Superior temporal gyrus (tissue), 1 donor: ENCODE measurements at regions not wholly inside any gene's neighbourhood (a gene's known extent, or its start where the extent isn't known, plus 50 kb on each side); places are given as distances from the start of the nearest gene placed in this dataset.
"Not testable (repeated sequence)": the region's sequence is repeated elsewhere in the genome, so short reads cannot be mapped to it uniquely, and the experiment has no call there.

Experiments
- DNase-seq: peaks from one replicate; pipeline ENCODE4 v3.0.0-alpha.2; 2016; ENCODE audit errors: extremely low spot score

GRCh38 chr5:21063146-21063545 lies 1075.1 kb upstream of the CDH18 start:
- DNase-seq: no peak

GRCh38 chr5:21058289-21058688 lies 1070.3 kb upstream of the CDH18 start:
- no peak for DNase-seq

GRCh38 chr5:21051945-21052344 lies 1063.9 kb upstream of the CDH18 start:
- no peak for DNase-seq

- DNase-seq: no peak
These were observed 1061.9 kb upstream of the CDH18 start for GRCh38 chr5:21049901-21050300.

GRCh38 chr5:21030981-21031380 lies 1043.0 kb upstream of the CDH18 start:
- DNase-seq: no peak

- no peak for DNase-seq
These were observed 1037.0 kb upstream of the CDH18 start for GRCh38 chr5:21024966-21025365.

- no peak for DNase-seq
These were observed 1025.2 kb upstream of the CDH18 start for GRCh38 chr5:21013237-21013636.

GRCh38 chr5:21007781-21008180 lies 1019.8 kb upstream of the CDH18 start:
- DNase-seq: no peak

GRCh38 chr5:20988933-20989332 lies 1000.9 kb upstream of the CDH18 start:
- not testable (repeated sequence) for DNase-seq

GRCh38 chr5:20985754-20986153 lies 997.8 kb upstream of the CDH18 start:
- DNase-seq: no peak

GRCh38 chr5:20974426-20974825 lies 986.4 kb upstream of the CDH18 start:
- no peak for DNase-seq

- peak; percentile 31 for DNase-seq
These were observed 984.5 kb upstream of the CDH18 start for GRCh38 chr5:20972419-20972925.

GRCh38 chr5:20959347-20959746 lies 971.3 kb upstream of the CDH18 start:
- no peak for DNase-seq

GRCh38 chr5:20958641-20959040 lies 970.6 kb upstream of the CDH18 start:
- DNase-seq: no peak

- no peak for DNase-seq
These were observed 968.1 kb upstream of the CDH18 start for GRCh38 chr5:20956134-20956533.

GRCh38 chr5:20949636-20950035 lies 961.6 kb upstream of the CDH18 start:
- no peak for DNase-seq

GRCh38 chr5:20943183-20943971 lies 955.4 kb upstream of the CDH18 start:
- not testable (repeated sequence) for DNase-seq

- not testable (repeated sequence) for DNase-seq
These were observed 954.6 kb upstream of the CDH18 start for GRCh38 chr5:20942603-20943002.

GRCh38 chr5:20940786-20941185 lies 952.8 kb upstream of the CDH18 start:
- not testable (repeated sequence) for DNase-seq

GRCh38 chr5:20890936-20891335 lies 902.9 kb upstream of the CDH18 start:
- DNase-seq: not testable (repeated sequence)

- DNase-seq: not testable (repeated sequence)
These were observed 887.7 kb upstream of the CDH18 start for GRCh38 chr5:20875726-20876125.

GRCh38 chr5:20865892-20866291 lies 877.9 kb upstream of the CDH18 start:
- not testable (repeated sequence) for DNase-seq

- peak; percentile 41 for DNase-seq
These were observed 845.2 kb upstream of the CDH18 start for GRCh38 chr5:20833081-20833627.
